ENCODE measurements at regions not wholly inside any gene's neighbourhood (a gene's known extent, or its start where the extent isn't known, plus 50 kb on each side); places are given as distances from the start of the nearest gene placed in this dataset.

- no peak for DNase-seq
Observed at GRCh38 chr5:2015124-2015848, 132.6 kb upstream of the IRX4 start.

GRCh38 chr5:2014058-2014610 is 131.4 kb upstream of the IRX4 start:
- no peak for DNase-seq

- DNase-seq: no peak
Observed at GRCh38 chr5:2013301-2014057, 130.8 kb upstream of the IRX4 start.

GRCh38 chr5:2012885-2013284 is 130.2 kb upstream of the IRX4 start:
- DNase-seq: no peak

- DNase-seq: no peak
Observed at GRCh38 chr5:2011481-2012411, 129.0 kb upstream of the IRX4 start.

GRCh38 chr5:2010940-2011339 is 128.2 kb upstream of the IRX4 start:
- DNase-seq: no peak

GRCh38 chr5:2009986-2010914 is 127.5 kb upstream of the IRX4 start:
- DNase-seq: no peak

- no peak for DNase-seq
Observed at GRCh38 chr5:2008851-2009629, 126.3 kb upstream of the IRX4 start.

- no peak for DNase-seq
Observed at GRCh38 chr5:2007878-2008501, 125.3 kb upstream of the IRX4 start.

GRCh38 chr5:2007496-2007877 is 124.8 kb upstream of the IRX4 start:
- no peak for DNase-seq

- no peak for DNase-seq
Observed at GRCh38 chr5:2006971-2007291, 124.2 kb upstream of the IRX4 start.

- DNase-seq: no peak
Observed at GRCh38 chr5:2006193-2006970, 123.7 kb upstream of the IRX4 start.

- no peak for DNase-seq
Observed at GRCh38 chr5:2005101-2006041, 122.6 kb upstream of the IRX4 start.

- DNase-seq: no peak
Observed at GRCh38 chr5:2003690-2004365, 121.1 kb upstream of the IRX4 start.

GRCh38 chr5:2003206-2003605 is 120.5 kb upstream of the IRX4 start:
- no peak for DNase-seq

- DNase-seq: no peak
Observed at GRCh38 chr5:2001300-2001699, 118.6 kb upstream of the IRX4 start.

- DNase-seq: no peak
Observed at GRCh38 chr5:2000591-2000990, 117.9 kb upstream of the IRX4 start.

GRCh38 chr5:1999794-2000193 is 117.1 kb upstream of the IRX4 start:
- no peak for DNase-seq
